ENCODE measurements at regions not wholly inside any gene's neighbourhood (a gene's known extent, or its start where the extent isn't known, plus 50 kb on each side); places are given as distances from the start of the nearest gene placed in this dataset.
"Not testable (repeated sequence)": the region's sequence is repeated elsewhere in the genome, so short reads cannot be mapped to it uniquely, and the experiment has no call there.

GRCh38 chr14:34081576-34082136, 130.8 kb upstream of the EGLN3 start:
- no peak for DNase-seq

GRCh38 chr14:34081101-34081575, 130.3 kb upstream of the EGLN3 start:
- DNase-seq = no peak

GRCh38 chr14:34079643-34080042, 128.8 kb upstream of the EGLN3 start:
- not testable (repeated sequence) for DNase-seq

- DNase-seq = no peak
Measured at GRCh38 chr14:34078117-34078743, 127.4 kb upstream of the EGLN3 start.

GRCh38 chr14:34075826-34076225, 125.0 kb upstream of the EGLN3 start:
- DNase-seq = no peak

- DNase-seq = no peak
Measured at GRCh38 chr14:34075042-34075744, 124.3 kb upstream of the EGLN3 start.

- DNase-seq = no peak
Measured at GRCh38 chr14:34072921-34073320, 122.0 kb upstream of the EGLN3 start.

- DNase-seq = no peak
Measured at GRCh38 chr14:34072401-34072800, 121.5 kb upstream of the EGLN3 start.

- no peak for DNase-seq
Measured at GRCh38 chr14:34070917-34071407, 120.1 kb upstream of the EGLN3 start.

GRCh38 chr14:34069854-34070582, 119.1 kb upstream of the EGLN3 start:
- no peak for DNase-seq

- DNase-seq = no peak
Measured at GRCh38 chr14:34067587-34067986, 116.7 kb upstream of the EGLN3 start.

GRCh38 chr14:34065690-34066391, 115.0 kb upstream of the EGLN3 start:
- no peak for DNase-seq

GRCh38 chr14:34065236-34065635, 114.4 kb upstream of the EGLN3 start:
- DNase-seq = no peak

GRCh38 chr14:34064349-34064748, 113.5 kb upstream of the EGLN3 start:
- no peak for DNase-seq

- DNase-seq = no peak
Measured at GRCh38 chr14:34063470-34064164, 112.7 kb upstream of the EGLN3 start.

- DNase-seq = no peak
Measured at GRCh38 chr14:34063042-34063441, 112.2 kb upstream of the EGLN3 start.

GRCh38 chr14:34062353-34062973, 111.6 kb upstream of the EGLN3 start:
- DNase-seq = no peak

- no peak for DNase-seq
Measured at GRCh38 chr14:34060651-34060999, 109.8 kb upstream of the EGLN3 start.

- DNase-seq = peak; percentile 70
Measured at GRCh38 chr14:34059925-34060650, 109.2 kb upstream of the EGLN3 start.

GRCh38 chr14:34059037-34059924, 108.4 kb upstream of the EGLN3 start:
- no peak for DNase-seq
